ENCODE measurements at regions not wholly inside any gene's neighbourhood (a gene's known extent, or its start where the extent isn't known, plus 50 kb on each side); places are given as distances from the start of the nearest gene placed in this dataset.
"Not testable (repeated sequence)": the region's sequence is repeated elsewhere in the genome, so short reads cannot be mapped to it uniquely, and the experiment has no call there.

- TF ChIP-seq CTCF (IDR thresholded peaks at IDR 0.05); EZH2 (IDR thresholded peaks at IDR 0.05; ENCODE audit: borderline replicate concordance, insufficient read depth, low read depth, low read length, poor library complexity, severe bottlenecking): not testable (repeated sequence)
Measured at GRCh38 chr2:10230921-10231320, 71.8 kb upstream of the HPCAL1 start.

Measured in B cell (primary cell).